BJ (cell line): ENCODE measurements at regions not wholly inside any gene's neighbourhood (a gene's known extent, or its start where the extent isn't known, plus 50 kb on each side); places are given as distances from the start of the nearest gene placed in this dataset.
"Not testable (repeated sequence)": the region's sequence is repeated elsewhere in the genome, so short reads cannot be mapped to it uniquely, and the experiment has no call there.

Source experiments
- CTCF ChIA-PET: fragments of 350-600 bp; formaldehyde crosslinking; extraction: SDS; loops from one replicate; lab custom pipeline; 2021; ENCODE audit warnings: antibody characterized with exemption, inconsistent platforms; lab: Yijun Ruan, JAX
- POLR2A ChIA-PET: fragments of 300-600 bp; sonication (Branson Sonifier 250); formaldehyde crosslinking; extraction: SDS; loops from one replicate; lab custom pipeline; 2021; ENCODE audit warnings: antibody characterized with exemption; lab: Charles Lee
- DNase-seq: peaks from one replicate; pipeline ENCODE4 v3.0.0-alpha.2; 2011; ENCODE audit warnings: low read depth
- H3K27me3 ChIP-seq: 2 replicates; pipeline ENCODE4 v1.6.0; 2011; ENCODE audit warnings: low read length; ENCODE audit not compliant: control insufficient read depth, insufficient read depth
- H3K36me3 ChIP-seq: 2 replicates; pipeline ENCODE4 v1.5.1; 2011; ENCODE audit warnings: low read length; ENCODE audit not compliant: control insufficient read depth, insufficient read depth
- H3K4me3 ChIP-seq: 2 replicates; pipeline ENCODE4 v1.5.1; 2011; ENCODE audit warnings: low read depth, mild to moderate bottlenecking, control low read depth, low read length
- TF ChIP-seq, protein P1 (sequence below): IDR thresholded peaks from 2 replicates; pipeline ENCODE4 v1.5.1; 2011; ENCODE audit warnings: low read depth, mild to moderate bottlenecking, control low read depth, inconsistent platforms, low read length, moderate library complexity; ENCODE audit not compliant: insufficient read depth

DNA sequence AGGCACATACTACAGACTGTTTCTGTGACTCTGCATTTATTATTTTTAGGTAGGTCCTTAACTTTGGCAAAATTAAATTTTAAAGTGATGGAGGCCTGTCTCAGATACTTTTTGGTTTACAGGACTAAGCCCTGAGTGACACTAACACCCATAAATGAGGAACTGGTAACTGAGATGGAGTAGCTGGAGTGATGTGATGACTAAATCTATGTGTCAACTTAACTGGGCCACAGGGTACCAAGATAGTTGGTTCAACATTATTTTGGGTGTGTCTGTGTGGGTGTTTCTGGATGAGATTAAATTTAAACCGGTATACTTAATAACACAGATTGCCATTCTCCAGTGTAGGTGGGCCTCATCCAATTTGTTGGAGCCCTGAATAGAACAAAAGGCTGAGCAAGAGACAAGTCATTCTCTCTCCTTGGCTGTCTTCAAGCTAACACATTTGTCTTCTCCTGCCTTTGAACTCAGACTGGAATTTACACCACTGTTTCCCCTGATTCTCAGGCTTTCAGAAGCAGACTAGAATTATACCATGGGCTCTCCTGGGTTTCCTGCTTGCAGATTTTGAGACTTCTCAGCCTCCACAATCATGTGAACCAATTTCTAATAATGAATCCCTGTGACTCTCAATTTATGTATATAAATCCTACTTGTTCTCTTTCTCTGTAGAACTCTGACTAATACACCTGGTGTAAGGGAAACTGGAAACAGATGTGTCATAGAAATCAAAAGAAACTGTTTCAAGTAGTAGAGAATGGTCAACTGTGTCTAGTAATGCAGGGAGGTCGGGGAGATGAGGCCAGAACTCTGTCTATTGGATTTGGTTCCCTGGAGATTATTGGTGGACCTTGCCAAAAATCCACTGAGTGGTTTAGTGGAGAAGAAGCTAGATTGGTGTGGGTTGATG is 579.2 kb downstream of the EPM2A start:
- no peak overlapping the region for H3K4me3 ChIP-seq
- no peaks in the 10 kb centered on the region for H3K27me3 ChIP-seq
- TF ChIP-seq, protein P1, sequence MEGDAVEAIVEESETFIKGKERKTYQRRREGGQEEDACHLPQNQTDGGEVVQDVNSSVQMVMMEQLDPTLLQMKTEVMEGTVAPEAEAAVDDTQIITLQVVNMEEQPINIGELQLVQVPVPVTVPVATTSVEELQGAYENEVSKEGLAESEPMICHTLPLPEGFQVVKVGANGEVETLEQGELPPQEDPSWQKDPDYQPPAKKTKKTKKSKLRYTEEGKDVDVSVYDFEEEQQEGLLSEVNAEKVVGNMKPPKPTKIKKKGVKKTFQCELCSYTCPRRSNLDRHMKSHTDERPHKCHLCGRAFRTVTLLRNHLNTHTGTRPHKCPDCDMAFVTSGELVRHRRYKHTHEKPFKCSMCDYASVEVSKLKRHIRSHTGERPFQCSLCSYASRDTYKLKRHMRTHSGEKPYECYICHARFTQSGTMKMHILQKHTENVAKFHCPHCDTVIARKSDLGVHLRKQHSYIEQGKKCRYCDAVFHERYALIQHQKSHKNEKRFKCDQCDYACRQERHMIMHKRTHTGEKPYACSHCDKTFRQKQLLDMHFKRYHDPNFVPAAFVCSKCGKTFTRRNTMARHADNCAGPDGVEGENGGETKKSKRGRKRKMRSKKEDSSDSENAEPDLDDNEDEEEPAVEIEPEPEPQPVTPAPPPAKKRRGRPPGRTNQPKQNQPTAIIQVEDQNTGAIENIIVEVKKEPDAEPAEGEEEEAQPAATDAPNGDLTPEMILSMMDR = no peak
- no peak for DNase-seq
- CTCF ChIA-PET = no interaction called here
- POLR2A ChIA-PET = interaction anchor here (0.6 kb wide), 1 partner anchor 158 kb away, joined by 3 read pairs; no protein-coding TSS in a partner anchor
- H3K36me3 ChIP-seq = no peaks in the 10 kb centered on the region

DNA sequence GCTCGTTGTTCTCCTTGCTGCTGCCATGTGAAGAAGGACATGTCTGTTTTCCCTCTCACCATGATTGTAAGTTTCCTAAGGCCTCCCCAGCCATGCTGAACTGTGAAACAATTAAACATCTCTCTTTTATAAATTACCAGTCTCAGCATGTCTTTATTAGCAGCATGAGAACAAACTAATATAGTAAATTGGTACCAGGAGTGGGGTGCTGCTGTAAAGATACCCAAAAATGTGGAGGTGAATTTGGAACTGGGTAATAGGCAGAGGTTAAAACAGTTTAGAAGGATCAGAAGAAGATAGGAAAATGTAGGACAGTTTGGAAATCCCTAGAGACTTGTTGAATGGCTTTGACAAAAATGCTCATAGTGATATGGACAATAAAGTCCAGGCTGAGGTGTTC is 576.7 kb downstream of the EPM2A start:
- CTCF ChIA-PET = not testable (repeated sequence)

GRCh38 chr6:145159921-145160320 is 575.4 kb downstream of the EPM2A start:
- DNase-seq = no peak
- H3K27me3 ChIP-seq = no peaks in the 10 kb centered on the region
- TF ChIP-seq, protein P1 = no peak
- ChIA-PET CTCF (no interaction called here), POLR2A (no interaction called here)
- no peak overlapping the region for H3K4me3 ChIP-seq
- no peaks in the 10 kb centered on the region for H3K36me3 ChIP-seq

More for the DNA sequence above, 576.7 kb downstream of the EPM2A start:
- POLR2A ChIA-PET, H3K4me3 ChIP-seq, H3K36me3 ChIP-seq, H3K27me3 ChIP-seq, DNase-seq: not testable (repeated sequence)

GRCh38 chr6:145161501-145161900 is 573.8 kb downstream of the EPM2A start:
- peak; percentile 35 for DNase-seq
- H3K4me3 ChIP-seq = no peak overlapping the region
- no peaks in the 10 kb centered on the region for H3K27me3 ChIP-seq
- POLR2A ChIA-PET = interaction anchor here (0.6 kb wide), 1 partner anchor 282 kb away, joined by 3 read pairs; no protein-coding TSS in a partner anchor
- H3K36me3 ChIP-seq = no peaks in the 10 kb centered on the region
- CTCF ChIA-PET = no interaction called here
- TF ChIP-seq, protein P1 = no peak

DNA sequence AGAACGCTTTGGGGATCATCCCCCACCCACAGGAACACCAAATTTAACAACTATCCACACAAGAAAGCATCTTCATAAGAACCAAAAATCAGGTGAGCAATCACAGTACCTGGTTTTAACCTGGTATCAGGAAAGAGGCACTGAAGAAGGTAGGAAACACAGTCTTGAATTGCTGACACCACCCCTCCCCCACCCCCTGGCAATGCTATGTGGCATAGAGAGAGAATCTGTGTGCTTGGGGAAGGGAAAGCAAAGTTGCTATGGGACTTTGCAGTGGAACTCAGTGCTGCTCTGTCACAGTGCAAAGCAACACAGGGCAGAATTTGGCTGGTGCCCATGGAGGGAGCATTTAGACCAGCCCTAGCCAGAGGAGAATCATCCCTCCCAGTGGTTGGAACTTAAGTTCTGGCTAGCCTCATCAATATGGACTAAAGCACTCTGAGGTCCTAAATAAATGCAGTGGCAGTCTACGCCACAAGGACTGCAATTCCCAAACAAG is 565.5 kb downstream of the EPM2A start:
- TF ChIP-seq, protein P1 = no peak
- no peak for DNase-seq
- H3K4me3 ChIP-seq = no peak overlapping the region
- ChIA-PET CTCF (no interaction called here), POLR2A (no interaction called here)
- no peaks in the 10 kb centered on the region for H3K36me3 ChIP-seq
- no peaks in the 10 kb centered on the region for H3K27me3 ChIP-seq
